Spleen (tissue), 7 donors: ENCODE measurements at regions not wholly inside any gene's neighbourhood (a gene's known extent, or its start where the extent isn't known, plus 50 kb on each side); places are given as distances from the start of the nearest gene placed in this dataset.
"Not testable (repeated sequence)": the region's sequence is repeated elsewhere in the genome, so short reads cannot be mapped to it uniquely, and the experiment has no call there.

ENCODE experiments used
- POLR2A ChIP-seq, 3 donors: fragments of 450-650 bp; IDR thresholded peaks; one replicate each; pipeline ENCODE4 v1.5.1; 2017; ENCODE audit warnings: antibody characterized with exemption in 3 of 3, mild to moderate bottlenecking in 1 of 3
- TF ChIP-seq, protein P1 (sequence below), 11 experiments: fragments of 200-600 bp in 7 of 11; fragments of 450-650 bp in 4 of 11; sonication (generic) in 4 of 11; IDR thresholded peaks in 8 of 11; conservative IDR thresholded peaks in 3 of 11; 1 replicate in 7 of 11; 2 replicates in 4 of 11; pipeline versions ENCODE4 v1.4.0 to v1.8.0; 2016 to 2021; ENCODE audit warnings: antibody characterized with exemption in 11 of 11, inconsistent platforms in 4 of 11, mild to moderate bottlenecking in 1 of 11
- donor health status: DM: no; HTN: no; CAD: no; lungs with moderate emphysema.
- donor health status: DM: no; HTN: no; CAD: no.
- donor health status: DM: no; HTN: no; CAD: no.

DNA sequence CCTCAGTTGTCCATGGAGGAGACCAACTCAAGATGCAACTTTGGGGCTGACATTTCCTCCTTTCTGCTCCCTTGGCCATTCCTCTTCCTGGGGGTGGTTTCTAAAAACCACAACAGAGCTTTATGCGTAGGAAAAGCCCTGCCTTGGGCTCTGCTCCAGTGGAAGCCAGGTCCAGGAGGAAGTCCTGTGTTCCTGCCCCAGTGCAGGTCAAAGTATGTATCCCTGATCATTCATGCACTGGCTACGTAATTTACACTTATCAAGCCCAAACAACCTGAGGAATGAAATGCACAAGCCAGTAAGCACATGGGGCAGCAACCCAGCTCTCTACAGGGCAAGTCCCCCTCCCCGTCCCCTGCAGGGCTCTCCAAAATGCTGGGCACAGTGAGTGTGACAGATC, 4498.1 kb upstream of the TPTE start:
- TF ChIP-seq, protein P1, sequence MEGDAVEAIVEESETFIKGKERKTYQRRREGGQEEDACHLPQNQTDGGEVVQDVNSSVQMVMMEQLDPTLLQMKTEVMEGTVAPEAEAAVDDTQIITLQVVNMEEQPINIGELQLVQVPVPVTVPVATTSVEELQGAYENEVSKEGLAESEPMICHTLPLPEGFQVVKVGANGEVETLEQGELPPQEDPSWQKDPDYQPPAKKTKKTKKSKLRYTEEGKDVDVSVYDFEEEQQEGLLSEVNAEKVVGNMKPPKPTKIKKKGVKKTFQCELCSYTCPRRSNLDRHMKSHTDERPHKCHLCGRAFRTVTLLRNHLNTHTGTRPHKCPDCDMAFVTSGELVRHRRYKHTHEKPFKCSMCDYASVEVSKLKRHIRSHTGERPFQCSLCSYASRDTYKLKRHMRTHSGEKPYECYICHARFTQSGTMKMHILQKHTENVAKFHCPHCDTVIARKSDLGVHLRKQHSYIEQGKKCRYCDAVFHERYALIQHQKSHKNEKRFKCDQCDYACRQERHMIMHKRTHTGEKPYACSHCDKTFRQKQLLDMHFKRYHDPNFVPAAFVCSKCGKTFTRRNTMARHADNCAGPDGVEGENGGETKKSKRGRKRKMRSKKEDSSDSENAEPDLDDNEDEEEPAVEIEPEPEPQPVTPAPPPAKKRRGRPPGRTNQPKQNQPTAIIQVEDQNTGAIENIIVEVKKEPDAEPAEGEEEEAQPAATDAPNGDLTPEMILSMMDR (IDR thresholded peaks at IDR 0.05 in 8 of 11, conservative IDR thresholded peaks at IDR 0.05 in 3 of 11), result not testable (repeated sequence)
- not testable (repeated sequence) for TF ChIP-seq POLR2A (IDR thresholded peaks at IDR 0.05)
